HEK293T (cell line): ENCODE measurements at regions not wholly inside any gene's neighbourhood (a gene's known extent, or its start where the extent isn't known, plus 50 kb on each side); places are given as distances from the start of the nearest gene placed in this dataset.

ENCODE experiments used
- CTCF ChIA-PET: fragments of 350-600 bp; formaldehyde crosslinking; extraction: SDS; loops from one replicate; lab custom pipeline; 2021; ENCODE audit warnings: antibody characterized with exemption, inconsistent platforms; lab: Yijun Ruan, JAX
- POLR2A ChIA-PET: fragments of 350-600 bp; formaldehyde crosslinking; extraction: SDS; loops from one replicate; lab custom pipeline; 2020; ENCODE audit warnings: antibody characterized with exemption, inconsistent platforms; lab: Yijun Ruan, JAX
- DNase-seq: peaks from one replicate; pipeline ENCODE4 v3.0.0; 2012; ENCODE audit warnings: mixed read lengths; ENCODE audit errors: extremely low spot score
- ARNT ChIP-seq: fragments of 450-650 bp; IDR thresholded peaks from 2 replicates; pipeline ENCODE4 v1.6.1; 2017; ENCODE audit warnings: mild to moderate bottlenecking
- BHLHE40 ChIP-seq: fragments of 450-650 bp; IDR thresholded peaks from 2 replicates; pipeline ENCODE4 v1.6.1; 2016; ENCODE audit warnings: mild to moderate bottlenecking, moderate library complexity, borderline replicate concordance
- CTBP1 ChIP-seq: fragments of 450-650 bp; IDR thresholded peaks from 2 replicates; pipeline ENCODE4 v1.6.1; 2016; ENCODE audit warnings: borderline replicate concordance
- ELF4 ChIP-seq: fragments of 450-650 bp; IDR thresholded peaks from 2 replicates; pipeline ENCODE4 v1.6.1; 2017; ENCODE audit warnings: antibody characterized with exemption
- FOXA1 ChIP-seq: fragments of 450-650 bp; IDR thresholded peaks from 2 replicates; pipeline ENCODE4 v1.6.1; 2016; ENCODE audit warnings: mild to moderate bottlenecking
- FOXK2 ChIP-seq: fragments of 450-650 bp; IDR thresholded peaks from 2 replicates; pipeline ENCODE4 v1.6.1; 2016; ENCODE audit warnings: mild to moderate bottlenecking
- FOXM1 ChIP-seq: fragments of 450-650 bp; IDR thresholded peaks from 2 replicates; pipeline ENCODE4 v1.6.1; 2017; ENCODE audit warnings: mild to moderate bottlenecking, borderline replicate concordance
- HDGF ChIP-seq: fragments of 450-650 bp; IDR thresholded peaks from 2 replicates; pipeline ENCODE4 v1.6.1; 2017; ENCODE audit warnings: antibody characterized with exemption, borderline replicate concordance
- L3MBTL2 ChIP-seq: fragments of 450-650 bp; conservative IDR thresholded peaks from 2 replicates; pipeline ENCODE4 v1.6.1; 2016; ENCODE audit warnings: mild to moderate bottlenecking
- LEF1 ChIP-seq: fragments of 450-650 bp; IDR thresholded peaks from 2 replicates; pipeline ENCODE4 v1.6.1; 2017; ENCODE audit warnings: mild to moderate bottlenecking, borderline replicate concordance
- NFRKB ChIP-seq: fragments of 450-650 bp; IDR thresholded peaks from 2 replicates; pipeline ENCODE4 v1.6.1; 2016; ENCODE audit warnings: mild to moderate bottlenecking, moderate library complexity
- SP1 ChIP-seq: fragments of 450-650 bp; IDR thresholded peaks from 2 replicates; pipeline ENCODE4 v1.6.1; 2017
- SUZ12 ChIP-seq: fragments of 450-650 bp; IDR thresholded peaks from 2 replicates; pipeline ENCODE4 v1.6.1; 2016; ENCODE audit warnings: mild to moderate bottlenecking
- TARDBP ChIP-seq: fragments of 450-650 bp; IDR thresholded peaks from 2 replicates; pipeline ENCODE4 v1.6.1; 2016
- ZNF384 ChIP-seq: fragments of 450-650 bp; IDR thresholded peaks from 2 replicates; pipeline ENCODE4 v1.6.1; 2016
- TF ChIP-seq, protein P1 (sequence below): fragments of 450-650 bp; IDR thresholded peaks from 2 replicates; pipeline ENCODE4 v1.6.1; 2016

DNA sequence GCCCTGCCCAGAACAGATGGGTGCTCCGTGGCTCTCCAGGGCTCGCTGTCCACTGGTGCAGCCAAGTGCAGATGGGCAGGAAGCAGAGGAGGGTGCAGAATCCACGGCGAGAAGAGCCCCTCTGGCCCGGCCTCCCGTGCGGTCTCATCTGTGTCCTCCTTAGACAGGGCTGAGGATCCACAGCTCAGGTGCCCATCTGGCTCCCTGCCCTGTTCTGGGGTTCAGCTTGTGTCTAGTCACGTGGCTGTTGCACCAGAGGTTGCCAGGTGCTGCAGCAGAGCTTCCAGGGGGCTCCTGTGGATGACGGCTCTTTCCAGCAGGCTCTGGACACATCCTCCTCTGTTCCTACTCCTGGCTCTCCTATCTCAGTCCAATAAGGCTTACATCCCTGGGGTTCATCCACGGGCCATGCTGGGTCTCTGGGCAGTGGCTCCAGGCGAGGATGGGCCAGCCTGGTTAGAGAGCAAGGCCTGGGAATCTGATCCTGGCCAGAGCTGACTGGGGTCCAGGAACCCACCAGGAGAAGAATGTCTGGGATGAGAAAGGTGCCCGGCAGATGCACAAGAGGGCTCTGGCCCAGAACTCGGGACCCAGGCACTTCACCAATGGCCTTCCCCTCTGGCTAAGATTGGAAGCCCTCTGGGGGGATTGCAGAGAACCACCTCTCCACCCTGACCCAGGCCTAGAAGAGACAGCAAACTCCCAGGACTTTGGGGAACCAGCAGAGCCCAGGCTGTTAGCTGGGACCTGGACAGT, 116.3 kb upstream of the ID2 start:
- no peak for TF ChIP-seq BHLHE40
- TF ChIP-seq CTBP1, result no peak
- TF ChIP-seq, protein P1, sequence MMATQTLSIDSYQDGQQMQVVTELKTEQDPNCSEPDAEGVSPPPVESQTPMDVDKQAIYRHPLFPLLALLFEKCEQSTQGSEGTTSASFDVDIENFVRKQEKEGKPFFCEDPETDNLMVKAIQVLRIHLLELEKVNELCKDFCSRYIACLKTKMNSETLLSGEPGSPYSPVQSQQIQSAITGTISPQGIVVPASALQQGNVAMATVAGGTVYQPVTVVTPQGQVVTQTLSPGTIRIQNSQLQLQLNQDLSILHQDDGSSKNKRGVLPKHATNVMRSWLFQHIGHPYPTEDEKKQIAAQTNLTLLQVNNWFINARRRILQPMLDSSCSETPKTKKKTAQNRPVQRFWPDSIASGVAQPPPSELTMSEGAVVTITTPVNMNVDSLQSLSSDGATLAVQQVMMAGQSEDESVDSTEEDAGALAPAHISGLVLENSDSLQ, result no peak
- TF ChIP-seq SP1, result no peak
- no peak for TF ChIP-seq FOXM1
- TF ChIP-seq NFRKB, result no peak
- no peak for TF ChIP-seq FOXA1
- TF ChIP-seq LEF1, result no peak
- no peak for TF ChIP-seq HDGF
- TF ChIP-seq SUZ12, result no peak
- TF ChIP-seq L3MBTL2, result no peak
- TF ChIP-seq FOXK2, result no peak
- TF ChIP-seq ARNT, result no peak
- no peak for TF ChIP-seq TARDBP
- TF ChIP-seq ELF4, result no peak
- TF ChIP-seq ZNF384, result no peak
- DNase-seq, result no peak
- CTCF ChIA-PET, result no interaction called here
- POLR2A ChIA-PET, result interaction anchor here (1.5 kb wide), 1 partner anchor 117 kb away, joined by 3 read pairs; no protein-coding TSS in a partner anchor

DNA sequence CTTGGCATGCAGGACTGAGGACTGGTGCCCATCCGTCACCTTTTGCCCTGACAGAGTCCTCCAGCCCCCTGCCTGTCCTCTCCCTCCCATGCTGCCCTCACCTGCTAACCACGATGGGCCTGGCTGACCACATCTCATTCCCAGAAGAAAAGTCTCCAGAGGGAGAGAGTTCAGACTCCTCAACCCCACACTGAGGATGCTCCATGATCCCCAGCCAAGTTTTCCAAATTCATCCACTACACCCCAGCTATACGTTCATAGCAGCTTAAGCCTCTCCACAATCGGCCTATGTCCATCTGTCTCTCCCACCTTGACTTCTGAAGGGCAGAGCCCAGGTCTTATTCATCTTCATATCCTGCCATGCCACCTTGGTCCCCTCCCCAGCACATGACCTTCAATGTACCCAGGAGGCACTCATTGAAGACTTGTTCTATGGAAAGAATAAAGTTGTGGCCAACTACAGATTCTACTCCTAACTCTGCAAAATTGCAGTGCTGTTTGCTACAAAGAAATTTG, 115.6 kb upstream of the ID2 start:
- no peak for DNase-seq
- ChIA-PET POLR2A (interaction anchor here (1.5 kb wide), 1 partner anchor 116 kb away, joined by 3 read pairs; no protein-coding TSS in a partner anchor), CTCF (no interaction called here)
- TF ChIP-seq LEF1 (no peak), FOXM1 (no peak), L3MBTL2 (no peak), ZNF384 (no peak), TARDBP (no peak), NFRKB (no peak), FOXK2 (no peak), ELF4 (no peak), SP1 (no peak), HDGF (no peak)

DNA sequence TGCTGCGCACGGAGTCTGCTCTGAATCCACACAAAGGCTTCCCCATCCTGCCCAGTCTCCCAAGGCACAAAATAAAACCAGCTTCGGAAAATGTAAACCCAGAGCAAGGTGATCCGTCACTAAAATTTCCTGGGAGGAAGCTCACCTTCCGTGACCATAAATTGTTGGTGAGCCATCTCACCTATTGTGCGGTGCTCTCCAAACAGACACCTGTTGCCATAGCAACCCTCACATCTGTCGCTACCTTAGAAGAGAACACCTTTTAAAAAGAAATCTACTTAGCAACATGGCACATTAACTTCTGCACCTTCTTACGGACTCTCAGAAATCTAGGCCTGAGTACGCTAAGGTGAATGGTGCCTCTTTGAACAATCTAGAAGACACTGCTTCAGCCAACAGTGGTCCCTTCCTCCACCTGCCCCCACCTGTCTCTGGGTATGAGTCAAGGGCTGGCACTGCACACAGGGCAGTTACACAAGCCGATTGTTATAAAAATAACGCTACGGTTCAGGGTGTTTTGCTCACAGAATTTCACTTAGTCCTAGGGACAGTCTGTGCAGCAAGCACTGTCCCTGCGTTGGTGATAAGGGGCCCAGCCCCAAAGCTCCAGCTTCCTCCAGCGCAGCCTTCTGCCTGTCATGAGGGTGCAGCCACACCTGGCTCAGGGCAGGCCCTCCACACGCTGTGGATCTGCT, 114.9 kb upstream of the ID2 start:
- TF ChIP-seq ELF4 (no peak), CTBP1 (no peak), FOXK2 (no peak), BHLHE40 (no peak), HDGF (no peak), SP1 (no peak), TARDBP (no peak), ARNT (no peak), L3MBTL2 (no peak)
- TF ChIP-seq, protein P1, result no peak
- CTCF ChIA-PET, result interaction anchor here (0.5 kb wide), 1 partner anchor 1673 kb away, joined by 6 read pairs; no protein-coding TSS in a partner anchor
- DNase-seq, result no peak
- POLR2A ChIA-PET, result no interaction called here

DNA sequence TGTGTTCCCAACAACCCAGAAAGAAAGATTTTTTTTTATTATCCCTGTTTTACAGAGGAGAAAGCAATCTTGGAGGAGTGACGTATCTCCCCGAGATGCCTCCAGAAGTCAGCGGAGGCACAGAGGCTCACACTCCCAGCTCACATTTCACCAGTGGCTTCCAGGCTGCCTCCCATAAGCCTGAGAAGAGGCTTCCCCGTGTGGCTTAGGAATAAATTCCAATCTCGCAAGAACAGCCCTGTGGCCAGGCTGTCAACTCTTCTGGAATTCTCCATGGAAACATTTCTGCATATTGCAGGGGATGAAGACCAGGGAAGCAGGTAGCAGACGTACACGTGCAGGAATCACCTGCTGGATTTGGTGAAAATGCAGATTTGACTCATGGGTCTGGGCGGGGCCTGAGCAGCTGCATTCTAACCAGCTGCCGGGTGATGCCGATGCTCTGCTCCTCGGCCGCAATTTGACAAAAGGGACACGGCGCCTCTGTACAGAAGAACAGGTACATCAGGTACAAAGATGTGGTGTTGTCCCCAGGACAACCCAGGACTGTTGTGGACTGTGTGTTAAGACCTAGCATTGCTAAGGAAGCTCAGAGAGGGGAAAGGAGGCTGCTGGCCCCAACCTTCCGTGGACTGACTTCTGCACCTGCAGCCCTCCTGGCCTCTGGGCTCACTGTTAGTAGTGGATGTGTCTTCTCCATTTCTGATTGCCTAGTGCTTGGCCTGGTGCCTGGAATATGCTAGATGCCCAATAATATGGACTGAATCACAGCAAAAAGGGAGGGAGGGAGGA, 114.2 kb upstream of the ID2 start:
- TF ChIP-seq SUZ12, result no peak
- no peak for TF ChIP-seq ARNT
- no peak for TF ChIP-seq NFRKB
- TF ChIP-seq FOXM1, result no peak
- TF ChIP-seq ZNF384, result no peak
- TF ChIP-seq TARDBP, result no peak
- TF ChIP-seq, protein P1, result no peak
- TF ChIP-seq CTBP1, result no peak
- no peak for TF ChIP-seq HDGF
- TF ChIP-seq ELF4, result no peak
- no peak for TF ChIP-seq SP1
- TF ChIP-seq FOXK2, result no peak
- TF ChIP-seq BHLHE40, result no peak
- TF ChIP-seq LEF1, result no peak
- DNase-seq, result no peak
- POLR2A ChIA-PET, result no interaction called here
- CTCF ChIA-PET, result no interaction called here

DNA sequence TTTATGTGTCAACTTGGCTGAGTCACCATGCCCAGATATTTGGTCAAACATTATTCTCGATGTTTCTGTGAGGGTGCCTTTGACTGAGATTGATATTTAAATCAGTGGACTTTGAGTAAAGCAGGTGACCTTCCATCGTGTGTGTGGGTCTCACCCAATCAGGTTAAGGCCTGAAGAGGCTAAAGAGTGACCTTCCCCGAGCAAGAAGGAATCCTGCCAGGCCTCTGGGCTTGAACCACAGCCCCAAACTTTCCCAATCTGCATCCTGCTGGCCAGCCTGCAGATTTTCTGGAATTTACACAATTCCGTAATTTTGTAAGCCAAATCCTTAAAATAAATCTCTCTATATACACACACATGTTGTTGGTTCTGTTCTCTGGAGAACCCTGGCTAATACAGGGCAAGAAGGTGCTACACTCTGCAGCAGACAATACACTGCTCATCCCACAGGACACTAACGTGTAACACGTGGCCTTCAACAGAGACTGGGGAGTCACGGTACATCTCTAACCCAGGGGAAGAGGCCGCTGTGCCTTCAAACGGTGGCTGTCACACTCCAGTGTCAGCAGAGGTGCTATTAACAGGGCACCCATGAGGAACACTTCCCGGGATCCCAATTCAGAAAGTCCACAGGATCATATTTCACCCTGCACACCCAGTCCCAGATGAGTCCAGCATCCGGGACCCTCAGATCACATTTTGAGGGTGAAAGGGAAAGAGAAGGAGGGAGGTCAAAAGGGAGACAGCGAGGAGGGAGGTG, 113.1 kb upstream of the ID2 start:
- DNase-seq, result no peak
- POLR2A ChIA-PET, result no interaction called here
- TF ChIP-seq SUZ12, result no peak
- TF ChIP-seq SP1, result no peak
- no peak for TF ChIP-seq L3MBTL2
- TF ChIP-seq BHLHE40, result no peak
- TF ChIP-seq NFRKB, result no peak
- no peak for TF ChIP-seq FOXM1
- TF ChIP-seq ELF4, result no peak
- no peak for TF ChIP-seq HDGF
- TF ChIP-seq FOXA1, result no peak
- TF ChIP-seq CTBP1, result no peak
- no peak for TF ChIP-seq ZNF384
- no peak for TF ChIP-seq ARNT
- TF ChIP-seq, protein P1, result no peak
- no peak for TF ChIP-seq TARDBP
- TF ChIP-seq FOXK2, result no peak
- TF ChIP-seq LEF1, result no peak
- CTCF ChIA-PET, result no interaction called here
